ENCODE measurements at regions not wholly inside any gene's neighbourhood (a gene's known extent, or its start where the extent isn't known, plus 50 kb on each side); places are given as distances from the start of the nearest gene placed in this dataset.

DNA sequence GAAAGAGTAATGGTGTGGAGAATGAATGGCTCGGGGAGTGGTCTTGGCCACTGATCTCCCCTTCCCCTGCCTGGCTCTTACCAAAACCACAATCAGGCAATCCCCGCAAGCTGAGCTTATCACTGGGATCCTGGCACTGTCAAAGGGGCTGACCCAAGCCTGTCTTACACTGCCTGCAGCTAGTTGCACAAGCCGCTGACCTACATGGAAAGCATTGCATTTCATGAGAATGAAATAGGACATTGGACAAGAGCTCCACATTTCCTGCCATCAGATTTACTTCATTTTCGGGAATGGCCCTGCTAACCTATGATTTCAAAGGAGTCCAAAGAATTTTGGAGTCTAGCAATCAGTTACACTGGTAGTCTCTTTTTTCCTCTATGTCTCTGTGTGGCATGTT, 146.4 kb downstream of the PCTP start (continued):
- TF ChIP-seq, protein P1, sequence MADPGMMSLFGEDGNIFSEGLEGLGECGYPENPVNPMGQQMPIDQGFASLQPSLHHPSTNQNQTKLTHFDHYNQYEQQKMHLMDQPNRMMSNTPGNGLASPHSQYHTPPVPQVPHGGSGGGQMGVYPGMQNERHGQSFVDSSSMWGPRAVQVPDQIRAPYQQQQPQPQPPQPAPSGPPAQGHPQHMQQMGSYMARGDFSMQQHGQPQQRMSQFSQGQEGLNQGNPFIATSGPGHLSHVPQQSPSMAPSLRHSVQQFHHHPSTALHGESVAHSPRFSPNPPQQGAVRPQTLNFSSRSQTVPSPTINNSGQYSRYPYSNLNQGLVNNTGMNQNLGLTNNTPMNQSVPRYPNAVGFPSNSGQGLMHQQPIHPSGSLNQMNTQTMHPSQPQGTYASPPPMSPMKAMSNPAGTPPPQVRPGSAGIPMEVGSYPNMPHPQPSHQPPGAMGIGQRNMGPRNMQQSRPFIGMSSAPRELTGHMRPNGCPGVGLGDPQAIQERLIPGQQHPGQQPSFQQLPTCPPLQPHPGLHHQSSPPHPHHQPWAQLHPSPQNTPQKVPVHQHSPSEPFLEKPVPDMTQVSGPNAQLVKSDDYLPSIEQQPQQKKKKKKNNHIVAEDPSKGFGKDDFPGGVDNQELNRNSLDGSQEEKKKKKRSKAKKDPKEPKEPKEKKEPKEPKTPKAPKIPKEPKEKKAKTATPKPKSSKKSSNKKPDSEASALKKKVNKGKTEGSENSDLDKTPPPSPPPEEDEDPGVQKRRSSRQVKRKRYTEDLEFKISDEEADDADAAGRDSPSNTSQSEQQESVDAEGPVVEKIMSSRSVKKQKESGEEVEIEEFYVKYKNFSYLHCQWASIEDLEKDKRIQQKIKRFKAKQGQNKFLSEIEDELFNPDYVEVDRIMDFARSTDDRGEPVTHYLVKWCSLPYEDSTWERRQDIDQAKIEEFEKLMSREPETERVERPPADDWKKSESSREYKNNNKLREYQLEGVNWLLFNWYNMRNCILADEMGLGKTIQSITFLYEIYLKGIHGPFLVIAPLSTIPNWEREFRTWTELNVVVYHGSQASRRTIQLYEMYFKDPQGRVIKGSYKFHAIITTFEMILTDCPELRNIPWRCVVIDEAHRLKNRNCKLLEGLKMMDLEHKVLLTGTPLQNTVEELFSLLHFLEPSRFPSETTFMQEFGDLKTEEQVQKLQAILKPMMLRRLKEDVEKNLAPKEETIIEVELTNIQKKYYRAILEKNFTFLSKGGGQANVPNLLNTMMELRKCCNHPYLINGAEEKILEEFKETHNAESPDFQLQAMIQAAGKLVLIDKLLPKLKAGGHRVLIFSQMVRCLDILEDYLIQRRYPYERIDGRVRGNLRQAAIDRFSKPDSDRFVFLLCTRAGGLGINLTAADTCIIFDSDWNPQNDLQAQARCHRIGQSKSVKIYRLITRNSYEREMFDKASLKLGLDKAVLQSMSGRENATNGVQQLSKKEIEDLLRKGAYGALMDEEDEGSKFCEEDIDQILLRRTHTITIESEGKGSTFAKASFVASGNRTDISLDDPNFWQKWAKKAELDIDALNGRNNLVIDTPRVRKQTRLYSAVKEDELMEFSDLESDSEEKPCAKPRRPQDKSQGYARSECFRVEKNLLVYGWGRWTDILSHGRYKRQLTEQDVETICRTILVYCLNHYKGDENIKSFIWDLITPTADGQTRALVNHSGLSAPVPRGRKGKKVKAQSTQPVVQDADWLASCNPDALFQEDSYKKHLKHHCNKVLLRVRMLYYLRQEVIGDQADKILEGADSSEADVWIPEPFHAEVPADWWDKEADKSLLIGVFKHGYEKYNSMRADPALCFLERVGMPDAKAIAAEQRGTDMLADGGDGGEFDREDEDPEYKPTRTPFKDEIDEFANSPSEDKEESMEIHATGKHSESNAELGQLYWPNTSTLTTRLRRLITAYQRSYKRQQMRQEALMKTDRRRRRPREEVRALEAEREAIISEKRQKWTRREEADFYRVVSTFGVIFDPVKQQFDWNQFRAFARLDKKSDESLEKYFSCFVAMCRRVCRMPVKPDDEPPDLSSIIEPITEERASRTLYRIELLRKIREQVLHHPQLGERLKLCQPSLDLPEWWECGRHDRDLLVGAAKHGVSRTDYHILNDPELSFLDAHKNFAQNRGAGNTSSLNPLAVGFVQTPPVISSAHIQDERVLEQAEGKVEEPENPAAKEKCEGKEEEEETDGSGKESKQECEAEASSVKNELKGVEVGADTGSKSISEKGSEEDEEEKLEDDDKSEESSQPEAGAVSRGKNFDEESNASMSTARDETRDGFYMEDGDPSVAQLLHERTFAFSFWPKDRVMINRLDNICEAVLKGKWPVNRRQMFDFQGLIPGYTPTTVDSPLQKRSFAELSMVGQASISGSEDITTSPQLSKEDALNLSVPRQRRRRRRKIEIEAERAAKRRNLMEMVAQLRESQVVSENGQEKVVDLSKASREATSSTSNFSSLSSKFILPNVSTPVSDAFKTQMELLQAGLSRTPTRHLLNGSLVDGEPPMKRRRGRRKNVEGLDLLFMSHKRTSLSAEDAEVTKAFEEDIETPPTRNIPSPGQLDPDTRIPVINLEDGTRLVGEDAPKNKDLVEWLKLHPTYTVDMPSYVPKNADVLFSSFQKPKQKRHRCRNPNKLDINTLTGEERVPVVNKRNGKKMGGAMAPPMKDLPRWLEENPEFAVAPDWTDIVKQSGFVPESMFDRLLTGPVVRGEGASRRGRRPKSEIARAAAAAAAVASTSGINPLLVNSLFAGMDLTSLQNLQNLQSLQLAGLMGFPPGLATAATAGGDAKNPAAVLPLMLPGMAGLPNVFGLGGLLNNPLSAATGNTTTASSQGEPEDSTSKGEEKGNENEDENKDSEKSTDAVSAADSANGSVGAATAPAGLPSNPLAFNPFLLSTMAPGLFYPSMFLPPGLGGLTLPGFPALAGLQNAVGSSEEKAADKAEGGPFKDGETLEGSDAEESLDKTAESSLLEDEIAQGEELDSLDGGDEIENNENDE (IDR thresholded peaks at IDR 0.05; ENCODE audit: insufficient replicate concordance, low read length) = no peak
- TF ChIP-seq POLR2A (IDR thresholded peaks at IDR 0.05; ENCODE audit: control extremely low read depth in 1 of 2, low read depth in 2 of 2, low read length in 2 of 2) = no peak
- TF ChIP-seq NANOG (IDR thresholded peaks at IDR 0.05; ENCODE audit: insufficient read depth, low read depth, low read length, poor library complexity, severe bottlenecking) = no peak
- TF ChIP-seq RNF2 (IDR thresholded peaks at IDR 0.05; ENCODE audit: borderline replicate concordance, low read depth, low read length, missing control alignments, poor library complexity, severe bottlenecking) = no peak
- TF ChIP-seq CBX8 (IDR thresholded peaks at IDR 0.05; ENCODE audit: borderline replicate concordance, low read depth, low read length) = no peak
- TF ChIP-seq, protein P2, sequence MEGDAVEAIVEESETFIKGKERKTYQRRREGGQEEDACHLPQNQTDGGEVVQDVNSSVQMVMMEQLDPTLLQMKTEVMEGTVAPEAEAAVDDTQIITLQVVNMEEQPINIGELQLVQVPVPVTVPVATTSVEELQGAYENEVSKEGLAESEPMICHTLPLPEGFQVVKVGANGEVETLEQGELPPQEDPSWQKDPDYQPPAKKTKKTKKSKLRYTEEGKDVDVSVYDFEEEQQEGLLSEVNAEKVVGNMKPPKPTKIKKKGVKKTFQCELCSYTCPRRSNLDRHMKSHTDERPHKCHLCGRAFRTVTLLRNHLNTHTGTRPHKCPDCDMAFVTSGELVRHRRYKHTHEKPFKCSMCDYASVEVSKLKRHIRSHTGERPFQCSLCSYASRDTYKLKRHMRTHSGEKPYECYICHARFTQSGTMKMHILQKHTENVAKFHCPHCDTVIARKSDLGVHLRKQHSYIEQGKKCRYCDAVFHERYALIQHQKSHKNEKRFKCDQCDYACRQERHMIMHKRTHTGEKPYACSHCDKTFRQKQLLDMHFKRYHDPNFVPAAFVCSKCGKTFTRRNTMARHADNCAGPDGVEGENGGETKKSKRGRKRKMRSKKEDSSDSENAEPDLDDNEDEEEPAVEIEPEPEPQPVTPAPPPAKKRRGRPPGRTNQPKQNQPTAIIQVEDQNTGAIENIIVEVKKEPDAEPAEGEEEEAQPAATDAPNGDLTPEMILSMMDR (IDR thresholded peaks at IDR 0.05; ENCODE audit: control extremely low read depth in 1 of 3, insufficient read depth in 1 of 3, low read depth in 1 of 3, low read length in 3 of 3) = no peak
